Endodermal cell (in vitro differentiated cells): ENCODE measurements at regions not wholly inside any gene's neighbourhood (a gene's known extent, or its start where the extent isn't known, plus 50 kb on each side); places are given as distances from the start of the nearest gene placed in this dataset.
"Not testable (repeated sequence)": the region's sequence is repeated elsewhere in the genome, so short reads cannot be mapped to it uniquely, and the experiment has no call there.

Source experiments
- DNase-seq: peaks from one replicate; pipeline ENCODE4 v3.0.0-alpha.2; 2017
- H3K27ac ChIP-seq: 2 replicates; pipeline ENCODE4 v1.5.1; 2013; ENCODE audit warnings: mild to moderate bottlenecking, low read depth, low read length, moderate library complexity
- H3K27me3 ChIP-seq: 2 replicates; pipeline ENCODE4 v1.6.1; 2013; ENCODE audit warnings: mild to moderate bottlenecking, low read length, moderate library complexity; ENCODE audit not compliant: insufficient read depth, control insufficient read depth, poor library complexity, severe bottlenecking
- H3K36me3 ChIP-seq: 2 replicates; pipeline ENCODE4 v1.7.0; 2013; ENCODE audit warnings: mild to moderate bottlenecking, low read length, moderate library complexity; ENCODE audit not compliant: control insufficient read depth, insufficient read depth
- H3K4me1 ChIP-seq: one replicate; pipeline ENCODE4 v1.7.0; 2013; ENCODE audit warnings: low read length; ENCODE audit not compliant: control insufficient read depth, insufficient read depth
- H3K4me3 ChIP-seq: 2 replicates; pipeline ENCODE4 v1.5.1; 2013; ENCODE audit warnings: mild to moderate bottlenecking, low read length, moderate library complexity
- H3K9ac ChIP-seq: 2 replicates; pipeline ENCODE4 v1.6.1; 2013; ENCODE audit warnings: mild to moderate bottlenecking, low read length, moderate library complexity; ENCODE audit not compliant: poor library complexity, severe bottlenecking; ENCODE audit errors: extremely low read depth
- H3K9me3 ChIP-seq: 2 replicates; pipeline ENCODE4 v1.6.1; 2013; ENCODE audit warnings: mild to moderate bottlenecking, low read length, moderate library complexity; ENCODE audit not compliant: control insufficient read depth
- H3K27ac Mint-ChIP-seq: 2 replicates; pipeline ENCODE4 v1.8.0; 2020; ENCODE audit warnings: mixed read lengths
- H3K27me3 Mint-ChIP-seq: 2 replicates; pipeline ENCODE4 v1.8.0; 2021; ENCODE audit warnings: mild to moderate bottlenecking, mixed read lengths; ENCODE audit not compliant: insufficient read depth
- H3K36me3 Mint-ChIP-seq: 2 replicates; pipeline ENCODE4 v1.8.0; 2020; ENCODE audit warnings: low read depth, mixed read lengths
- H3K4me1 Mint-ChIP-seq: 2 replicates; pipeline ENCODE4 v1.8.0; 2020; ENCODE audit warnings: mixed read lengths
- H3K4me3 Mint-ChIP-seq: 2 replicates; pipeline ENCODE4 v1.8.0; 2020; ENCODE audit warnings: mild to moderate bottlenecking, moderate library complexity, mixed read lengths
- H3K9me3 Mint-ChIP-seq: 2 replicates; pipeline ENCODE4 v1.8.0; 2020; ENCODE audit warnings: mild to moderate bottlenecking, mixed read lengths
- WGBS, 2 experiments: methylation state at CpG; one replicate each; pipeline versions ENCODE4 v1.1.5 to v1.1.7; 2013; ENCODE audit warnings: missing lambda C conversion rate in 2 of 2, mixed read lengths in 1 of 2; ENCODE audit not compliant: insufficient coverage in 1 of 2, insufficient read length in 1 of 2; 5-methylcytosine and 5-hydroxymethylcytosine counted together
- TF ChIP-seq, protein P1 (sequence below): fragments of 200-600 bp; sonication (generic); conservative IDR thresholded peaks from 2 replicates; pipeline ENCODE4 v1.5.0; 2021; ENCODE audit warnings: antibody characterized with exemption, mild to moderate bottlenecking

DNA sequence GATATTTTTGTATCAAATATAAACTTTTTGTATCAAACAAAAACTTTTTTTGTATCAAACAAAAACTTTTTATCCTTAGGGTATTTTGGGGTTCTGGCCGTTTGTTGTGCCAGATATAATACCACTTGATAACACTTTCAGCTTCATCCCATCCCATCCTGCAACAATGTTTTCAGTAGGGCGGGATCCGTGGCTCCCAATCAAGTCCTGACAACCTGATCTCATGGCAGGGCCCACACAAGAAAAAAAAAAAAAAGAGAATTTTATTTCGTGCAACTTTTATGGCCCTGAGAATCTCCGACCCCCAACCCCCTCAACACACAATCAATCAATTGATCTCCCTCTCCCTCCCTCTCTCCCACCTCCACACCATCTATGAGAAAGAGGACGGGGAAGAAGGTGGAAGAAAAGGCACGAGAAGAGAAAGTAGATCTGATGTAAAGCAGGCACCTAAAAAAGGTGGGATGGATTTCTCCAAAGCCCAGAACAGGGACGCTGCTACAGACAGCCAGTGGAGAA lies 4749.6 kb upstream of the OR11H1 start:
- Mint-ChIP-seq H3K4me3 (no peak overlapping the region), H3K27me3 (no peaks in the 10 kb centered on the region), H3K27ac (no peak overlapping the region), H3K4me1 (no peaks in the 10 kb centered on the region), H3K9me3 (peaks cover 93% of the 10 kb centered on the region), H3K36me3 (peaks cover 5% of the 10 kb centered on the region)
- no peaks in the 10 kb centered on the region for H3K27me3 ChIP-seq
- DNase-seq = no peak
- H3K4me1 ChIP-seq = no peaks in the 10 kb centered on the region
- peak overlapping the region; percentile 29 for H3K4me3 ChIP-seq
- WGBS, 2 experiments = 57 to 58% methylated on average over 5 to 8 of the region's 8 CpGs
- TF ChIP-seq, protein P1, sequence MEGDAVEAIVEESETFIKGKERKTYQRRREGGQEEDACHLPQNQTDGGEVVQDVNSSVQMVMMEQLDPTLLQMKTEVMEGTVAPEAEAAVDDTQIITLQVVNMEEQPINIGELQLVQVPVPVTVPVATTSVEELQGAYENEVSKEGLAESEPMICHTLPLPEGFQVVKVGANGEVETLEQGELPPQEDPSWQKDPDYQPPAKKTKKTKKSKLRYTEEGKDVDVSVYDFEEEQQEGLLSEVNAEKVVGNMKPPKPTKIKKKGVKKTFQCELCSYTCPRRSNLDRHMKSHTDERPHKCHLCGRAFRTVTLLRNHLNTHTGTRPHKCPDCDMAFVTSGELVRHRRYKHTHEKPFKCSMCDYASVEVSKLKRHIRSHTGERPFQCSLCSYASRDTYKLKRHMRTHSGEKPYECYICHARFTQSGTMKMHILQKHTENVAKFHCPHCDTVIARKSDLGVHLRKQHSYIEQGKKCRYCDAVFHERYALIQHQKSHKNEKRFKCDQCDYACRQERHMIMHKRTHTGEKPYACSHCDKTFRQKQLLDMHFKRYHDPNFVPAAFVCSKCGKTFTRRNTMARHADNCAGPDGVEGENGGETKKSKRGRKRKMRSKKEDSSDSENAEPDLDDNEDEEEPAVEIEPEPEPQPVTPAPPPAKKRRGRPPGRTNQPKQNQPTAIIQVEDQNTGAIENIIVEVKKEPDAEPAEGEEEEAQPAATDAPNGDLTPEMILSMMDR = no peak
- H3K27ac ChIP-seq = no peak overlapping the region
- H3K36me3 ChIP-seq = no peaks in the 10 kb centered on the region
- peaks cover 94% of the 10 kb centered on the region for H3K9me3 ChIP-seq
- no peak overlapping the region for H3K9ac ChIP-seq

DNA sequence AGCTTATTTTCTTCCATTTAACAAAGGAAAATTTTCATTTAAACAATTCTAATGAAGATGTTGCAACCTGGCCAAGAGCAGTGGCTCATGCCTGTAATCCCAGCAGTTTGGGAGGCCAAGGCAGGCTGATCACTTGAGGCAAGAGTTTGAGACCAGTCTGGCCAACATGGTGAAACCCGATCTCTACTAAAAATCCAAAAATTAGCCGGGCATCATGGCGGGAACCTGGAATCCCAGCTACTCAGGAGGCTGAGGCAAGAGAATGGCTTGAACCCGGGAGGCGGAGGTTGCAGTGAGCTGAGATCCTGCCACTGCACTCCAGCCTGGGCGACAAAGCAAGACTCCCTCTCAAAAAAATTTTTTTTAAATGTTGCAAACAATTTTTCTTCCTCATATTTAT lies 4748.8 kb upstream of the OR11H1 start:
- not testable (repeated sequence) for H3K9ac ChIP-seq, H3K4me1 Mint-ChIP-seq, H3K36me3 Mint-ChIP-seq, H3K36me3 ChIP-seq, H3K27me3 Mint-ChIP-seq, H3K4me3 Mint-ChIP-seq, H3K27ac ChIP-seq, DNase-seq, H3K4me3 ChIP-seq, H3K27me3 ChIP-seq, H3K4me1 ChIP-seq, H3K27ac Mint-ChIP-seq
- 67 to 81% methylated on average over 5 to 6 of the region's 6 CpGs for WGBS, 2 experiments
- H3K9me3 ChIP-seq = peaks cover 93% of the 10 kb centered on the region
- H3K9me3 Mint-ChIP-seq = peaks cover 96% of the 10 kb centered on the region

DNA sequence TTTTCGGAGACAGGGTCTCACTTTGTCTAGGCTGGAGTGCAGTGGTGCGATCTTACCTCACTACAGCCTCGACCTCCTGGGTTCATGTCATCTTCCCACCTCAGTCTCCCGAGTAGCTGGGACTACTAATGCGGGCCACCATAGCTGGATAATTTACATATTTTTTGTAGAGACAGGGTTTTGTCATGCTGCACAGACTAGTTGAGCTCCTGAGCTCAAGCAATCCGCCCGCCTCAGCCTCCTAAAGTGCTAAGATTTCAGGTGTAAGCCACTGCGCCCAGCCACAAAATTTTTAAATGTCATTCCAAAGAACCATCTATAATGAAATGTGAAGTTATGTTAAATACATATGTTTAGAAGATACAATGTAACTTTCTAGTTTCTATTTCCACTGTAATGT lies 4747.7 kb upstream of the OR11H1 start:
- H3K4me1 Mint-ChIP-seq = no peaks in the 10 kb centered on the region
- H3K27me3 ChIP-seq = no peaks in the 10 kb centered on the region
- peaks cover 82% of the 10 kb centered on the region for H3K9me3 ChIP-seq
- DNase-seq = no peak
- H3K36me3 Mint-ChIP-seq = peaks cover 7% of the 10 kb centered on the region
- no peaks in the 10 kb centered on the region for H3K27me3 Mint-ChIP-seq
- H3K27ac Mint-ChIP-seq = no peak overlapping the region
- no peak overlapping the region for H3K4me3 Mint-ChIP-seq
- TF ChIP-seq, protein P1 = no peak
- H3K9ac ChIP-seq = no peak overlapping the region
- no peak overlapping the region for H3K27ac ChIP-seq
- H3K4me3 ChIP-seq = peak overlapping the region; percentile 59
- H3K36me3 ChIP-seq = no peaks in the 10 kb centered on the region
- 65 to 66% methylated on average over 8 of the region's 8 CpGs for WGBS, 2 experiments
- H3K9me3 Mint-ChIP-seq = peaks cover 89% of the 10 kb centered on the region
- H3K4me1 ChIP-seq = no peaks in the 10 kb centered on the region
